ENCODE measurements at regions not wholly inside any gene's neighbourhood (a gene's known extent, or its start where the extent isn't known, plus 50 kb on each side); places are given as distances from the start of the nearest gene placed in this dataset.

GRCh38 chr3:124526601-124527000 is 203.7 kb upstream of the UMPS start:
- H3K36me3 ChIP-seq (ENCODE audit: control insufficient read depth, insufficient read depth, low read length) = no peaks in the 10 kb centered on the region
- DNase-seq (ENCODE audit: low read depth in 4 of 6, low spot score in 6 of 6) = no peak
- no peaks in the 10 kb centered on the region for H3K4me1 ChIP-seq (ENCODE audit: control insufficient read depth, insufficient read depth, low read length)
- H3K27me3 ChIP-seq (ENCODE audit: control insufficient read depth, insufficient read depth, low read length) = no peaks in the 10 kb centered on the region
- WGBS (ENCODE audit: insufficient coverage) = no CpG with 5 or more reads among the region's 1 CpG
- no peak overlapping the region for H3K4me3 ChIP-seq (ENCODE audit: low read depth, low read length)
- no peaks in the 10 kb centered on the region for H3K9me3 ChIP-seq (ENCODE audit: control insufficient read depth, insufficient read depth, low read length)
- no peak overlapping the region for H3K27ac ChIP-seq (ENCODE audit: low read depth, low read length)

DNA sequence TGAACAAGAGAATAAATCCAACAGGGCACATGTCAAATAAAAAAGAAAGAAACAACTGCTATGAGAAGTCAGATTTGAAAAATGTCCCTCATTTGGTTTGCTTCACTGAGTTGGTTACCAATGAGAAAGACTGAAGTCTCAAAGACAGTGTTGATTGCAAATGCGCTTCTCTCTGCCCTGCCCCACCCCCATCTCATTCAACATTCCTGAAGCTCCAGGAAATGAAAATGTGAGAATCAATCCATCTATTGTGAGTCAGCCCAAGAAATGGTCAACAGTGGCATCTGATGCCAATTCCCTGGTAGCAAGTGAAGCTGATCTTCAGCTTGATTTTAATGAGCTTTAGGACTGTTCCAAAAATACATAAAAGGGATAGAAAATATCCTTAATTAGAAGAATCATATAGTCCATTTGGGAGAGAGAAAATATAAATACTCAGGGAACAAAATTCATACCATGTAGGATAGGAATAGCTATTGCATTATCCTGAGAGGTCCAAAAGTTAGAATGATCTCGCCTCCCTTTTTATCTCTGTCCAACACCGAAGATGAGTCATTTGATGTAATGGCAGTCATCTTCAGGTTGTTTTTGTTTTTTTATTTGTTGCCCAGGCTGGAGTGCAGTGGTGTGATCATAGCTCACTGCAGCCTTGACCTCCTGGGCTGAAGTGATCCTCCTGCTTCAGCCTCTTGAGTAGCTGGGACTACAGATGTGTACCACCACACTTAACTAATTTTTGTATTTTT is 200.3 kb upstream of the UMPS start:
- WGBS (ENCODE audit: insufficient coverage) = no CpG with 5 or more reads among the region's 3 CpGs

GRCh38 chr3:124530916-124531315 is 199.3 kb upstream of the UMPS start:
- no peak overlapping the region for H3K4me3 ChIP-seq (ENCODE audit: low read depth, low read length)
- DNase-seq (ENCODE audit: low read depth in 4 of 6, low spot score in 6 of 6) = no peak
- no peaks in the 10 kb centered on the region for H3K4me1 ChIP-seq (ENCODE audit: control insufficient read depth, insufficient read depth, low read length)
- no peaks in the 10 kb centered on the region for H3K27me3 ChIP-seq (ENCODE audit: control insufficient read depth, insufficient read depth, low read length)
- no peak overlapping the region for H3K27ac ChIP-seq (ENCODE audit: low read depth, low read length)
- no peaks in the 10 kb centered on the region for H3K36me3 ChIP-seq (ENCODE audit: control insufficient read depth, insufficient read depth, low read length)
- H3K9me3 ChIP-seq (ENCODE audit: control insufficient read depth, insufficient read depth, low read length) = no peaks in the 10 kb centered on the region

More for the DNA sequence above, 200.3 kb upstream of the UMPS start:
- DNase-seq (ENCODE audit: low read depth in 4 of 6, low spot score in 6 of 6) = peak in 2 of 6 donors; percentile 35 to 53
- H3K9me3 ChIP-seq (ENCODE audit: control insufficient read depth, insufficient read depth, low read length) = no peaks in the 10 kb centered on the region
- no peaks in the 10 kb centered on the region for H3K4me1 ChIP-seq (ENCODE audit: control insufficient read depth, insufficient read depth, low read length)
- no peak overlapping the region for H3K4me3 ChIP-seq (ENCODE audit: low read depth, low read length)
- H3K27ac ChIP-seq (ENCODE audit: low read depth, low read length) = no peak overlapping the region
- H3K36me3 ChIP-seq (ENCODE audit: control insufficient read depth, insufficient read depth, low read length) = no peaks in the 10 kb centered on the region
- H3K27me3 ChIP-seq (ENCODE audit: control insufficient read depth, insufficient read depth, low read length) = no peaks in the 10 kb centered on the region

- 100% methylated on average over 1 of the region's 1 CpG for WGBS (ENCODE audit: insufficient coverage)
- no peaks in the 10 kb centered on the region for H3K9me3 ChIP-seq (ENCODE audit: control insufficient read depth, insufficient read depth, low read length)
- no peak for DNase-seq (ENCODE audit: low read depth in 4 of 6, low spot score in 6 of 6)
- H3K27me3 ChIP-seq (ENCODE audit: control insufficient read depth, insufficient read depth, low read length) = no peaks in the 10 kb centered on the region
- H3K27ac ChIP-seq (ENCODE audit: low read depth, low read length) = no peak overlapping the region
- no peaks in the 10 kb centered on the region for H3K4me1 ChIP-seq (ENCODE audit: control insufficient read depth, insufficient read depth, low read length)
- H3K4me3 ChIP-seq (ENCODE audit: low read depth, low read length) = no peak overlapping the region
- H3K36me3 ChIP-seq (ENCODE audit: control insufficient read depth, insufficient read depth, low read length) = no peaks in the 10 kb centered on the region
Observed at GRCh38 chr3:124532071-124532470, 198.2 kb upstream of the UMPS start.

DNA sequence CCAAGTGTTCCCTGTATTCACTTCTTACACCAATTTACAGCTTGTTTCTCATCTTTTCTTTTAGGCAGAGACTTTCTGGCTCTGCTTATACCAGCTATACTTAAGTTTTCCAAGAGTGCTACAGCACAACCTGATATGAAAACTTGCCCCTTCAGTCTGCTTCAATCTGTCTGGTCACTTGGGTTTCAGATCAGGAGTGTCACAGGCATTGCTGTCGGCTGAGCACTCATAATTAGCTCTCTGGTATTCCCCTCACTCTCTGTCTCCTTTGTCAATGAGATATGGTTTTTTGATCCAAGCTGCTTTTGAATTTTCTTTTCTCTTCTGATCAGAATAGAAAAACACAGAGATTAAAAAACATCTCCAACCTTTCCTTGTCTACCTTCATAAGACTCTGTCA is 194.9 kb upstream of the UMPS start:
- H3K27me3 ChIP-seq (ENCODE audit: control insufficient read depth, insufficient read depth, low read length) = no peaks in the 10 kb centered on the region
- H3K36me3 ChIP-seq (ENCODE audit: control insufficient read depth, insufficient read depth, low read length) = no peaks in the 10 kb centered on the region
- no peak overlapping the region for H3K4me3 ChIP-seq (ENCODE audit: low read depth, low read length)
- no peak overlapping the region for H3K27ac ChIP-seq (ENCODE audit: low read depth, low read length)
- no peaks in the 10 kb centered on the region for H3K9me3 ChIP-seq (ENCODE audit: control insufficient read depth, insufficient read depth, low read length)
- H3K4me1 ChIP-seq (ENCODE audit: control insufficient read depth, insufficient read depth, low read length) = no peaks in the 10 kb centered on the region
- no peak for DNase-seq (ENCODE audit: low read depth in 4 of 6, low spot score in 6 of 6)
- 71% methylated on average over 1 of the region's 1 CpG for whole genome bisulfite sequencing (ENCODE audit: insufficient coverage)

DNA sequence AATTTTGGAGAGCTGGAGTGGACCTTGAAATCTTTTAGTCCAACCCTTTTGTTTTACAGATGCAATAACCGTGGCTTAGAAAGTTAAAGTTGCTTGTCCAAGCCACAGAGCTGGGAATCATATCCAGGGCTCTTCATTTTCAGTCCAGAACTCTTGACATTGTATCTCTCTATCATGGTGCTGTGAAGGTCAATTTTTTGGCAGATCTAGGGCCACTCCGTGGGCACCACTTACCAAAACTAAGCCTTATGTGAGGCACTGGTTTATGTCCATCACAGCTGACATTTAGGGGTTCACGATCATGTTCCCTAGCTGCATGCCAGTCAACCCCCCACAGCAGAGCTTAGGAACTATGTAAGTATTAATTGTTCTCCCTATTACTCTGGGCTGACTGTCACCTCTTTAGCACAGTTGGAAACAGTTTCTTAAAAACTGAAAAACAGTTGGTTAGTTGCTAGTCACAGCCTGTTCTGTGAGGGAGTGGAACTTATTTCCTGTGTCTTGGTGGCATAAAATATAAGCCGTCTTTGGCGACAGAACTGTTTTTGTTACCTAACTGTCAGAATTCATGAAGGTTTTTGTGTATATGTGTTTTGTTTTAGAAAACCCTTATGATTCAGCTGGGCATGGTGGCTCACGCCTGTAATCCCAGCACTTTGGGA is 189.6 kb upstream of the UMPS start:
- H3K4me3 ChIP-seq (ENCODE audit: low read depth, low read length) = no peak overlapping the region
- H3K9me3 ChIP-seq (ENCODE audit: control insufficient read depth, insufficient read depth, low read length) = no peaks in the 10 kb centered on the region
- H3K36me3 ChIP-seq (ENCODE audit: control insufficient read depth, insufficient read depth, low read length) = no peaks in the 10 kb centered on the region
- no peak for DNase-seq (ENCODE audit: low read depth in 4 of 6, low spot score in 6 of 6)
- H3K4me1 ChIP-seq (ENCODE audit: control insufficient read depth, insufficient read depth, low read length) = no peaks in the 10 kb centered on the region
- 100% methylated on average over 1 of the region's 6 CpGs for WGBS (ENCODE audit: insufficient coverage)
- H3K27ac ChIP-seq (ENCODE audit: low read depth, low read length) = no peak overlapping the region
- H3K27me3 ChIP-seq (ENCODE audit: control insufficient read depth, insufficient read depth, low read length) = no peaks in the 10 kb centered on the region

- no peak for DNase-seq (ENCODE audit: low read depth in 4 of 6, low spot score in 6 of 6)
- WGBS (ENCODE audit: insufficient coverage) = no CpG with 5 or more reads among the region's 6 CpGs
- Histone ChIP-seq H3K27ac (ENCODE audit: low read depth, low read length) (no peak overlapping the region), H3K9me3 (ENCODE audit: control insufficient read depth, insufficient read depth, low read length) (no peaks in the 10 kb centered on the region), H3K27me3 (ENCODE audit: control insufficient read depth, insufficient read depth, low read length) (no peaks in the 10 kb centered on the region), H3K36me3 (ENCODE audit: control insufficient read depth, insufficient read depth, low read length) (no peaks in the 10 kb centered on the region), H3K4me1 (ENCODE audit: control insufficient read depth, insufficient read depth, low read length) (no peaks in the 10 kb centered on the region), H3K4me3 (ENCODE audit: low read depth, low read length) (no peak overlapping the region)
Observed at GRCh38 chr3:124542214-124542869, 187.9 kb upstream of the UMPS start.

- H3K4me3 ChIP-seq (ENCODE audit: low read depth, low read length) = no peak overlapping the region
- WGBS (ENCODE audit: insufficient coverage) = no CpG with 5 or more reads among the region's 3 CpGs
- H3K27me3 ChIP-seq (ENCODE audit: control insufficient read depth, insufficient read depth, low read length) = no peaks in the 10 kb centered on the region
- no peaks in the 10 kb centered on the region for H3K9me3 ChIP-seq (ENCODE audit: control insufficient read depth, insufficient read depth, low read length)
- no peak for DNase-seq (ENCODE audit: low read depth in 4 of 6, low spot score in 6 of 6)
- no peaks in the 10 kb centered on the region for H3K4me1 ChIP-seq (ENCODE audit: control insufficient read depth, insufficient read depth, low read length)
- H3K36me3 ChIP-seq (ENCODE audit: control insufficient read depth, insufficient read depth, low read length) = no peaks in the 10 kb centered on the region
- no peak overlapping the region for H3K27ac ChIP-seq (ENCODE audit: low read depth, low read length)
Observed at GRCh38 chr3:124545891-124546290, 184.4 kb upstream of the UMPS start.

- H3K36me3 ChIP-seq (ENCODE audit: control insufficient read depth, insufficient read depth, low read length) = peaks cover 3% of the 10 kb centered on the region
- H3K9me3 ChIP-seq (ENCODE audit: control insufficient read depth, insufficient read depth, low read length) = no peaks in the 10 kb centered on the region
- H3K4me3 ChIP-seq (ENCODE audit: low read depth, low read length) = no peak overlapping the region
- no peaks in the 10 kb centered on the region for H3K27me3 ChIP-seq (ENCODE audit: control insufficient read depth, insufficient read depth, low read length)
- H3K27ac ChIP-seq (ENCODE audit: low read depth, low read length) = no peak overlapping the region
- DNase-seq (ENCODE audit: low read depth in 4 of 6, low spot score in 6 of 6) = no peak
- 70% methylated on average over 4 of the region's 5 CpGs for WGBS (ENCODE audit: insufficient coverage)
- H3K4me1 ChIP-seq (ENCODE audit: control insufficient read depth, insufficient read depth, low read length) = peaks cover 3% of the 10 kb centered on the region
Observed at GRCh38 chr3:124552224-124552623, 178.0 kb upstream of the UMPS start.

GRCh38 chr3:124553178-124553577 is 177.1 kb upstream of the UMPS start:
- DNase-seq (ENCODE audit: low read depth in 4 of 6, low spot score in 6 of 6) = no peak
- Histone ChIP-seq H3K4me3 (ENCODE audit: low read depth, low read length) (no peak overlapping the region), H3K36me3 (ENCODE audit: control insufficient read depth, insufficient read depth, low read length) (peaks cover 3% of the 10 kb centered on the region), H3K4me1 (ENCODE audit: control insufficient read depth, insufficient read depth, low read length) (peaks cover 3% of the 10 kb centered on the region), H3K9me3 (ENCODE audit: control insufficient read depth, insufficient read depth, low read length) (no peaks in the 10 kb centered on the region), H3K27me3 (ENCODE audit: control insufficient read depth, insufficient read depth, low read length) (no peaks in the 10 kb centered on the region), H3K27ac (ENCODE audit: low read depth, low read length) (no peak overlapping the region)
- 89% methylated on average over 2 of the region's 3 CpGs for WGBS (ENCODE audit: insufficient coverage)
